GM21390 (cell line): ENCODE measurements at regions not wholly inside any gene's neighbourhood (a gene's known extent, or its start where the extent isn't known, plus 50 kb on each side); places are given as distances from the start of the nearest gene placed in this dataset.

Source experiments
- ATAC-seq: cut with Tn5 transposase; IDR thresholded peaks from one replicate; pipeline ENCODE4 v1.9.1; 2021; ENCODE audit not compliant: unreplicated experiment

GRCh38 chr5:174356536-174356935 lies 311.0 kb downstream of the NSG2 start:
- ATAC-seq = no peak

DNA sequence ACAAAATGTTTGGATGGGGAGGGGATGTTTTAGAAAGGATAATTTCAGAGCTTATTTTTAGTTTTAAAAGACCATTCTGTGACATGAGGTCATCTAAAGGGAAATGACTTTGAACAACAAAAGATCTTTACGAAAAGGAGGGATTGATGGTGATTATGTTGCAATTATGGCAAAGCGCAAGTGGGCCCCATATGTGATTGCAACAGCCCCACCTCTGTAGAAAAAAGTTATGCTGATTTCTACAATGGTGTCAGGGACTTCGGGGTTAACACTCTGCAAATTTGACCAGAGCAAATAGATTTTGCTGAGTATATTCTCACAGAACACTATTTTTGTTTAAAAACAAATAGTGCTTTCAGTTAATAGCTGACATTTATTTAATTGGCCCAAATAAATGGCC lies 312.8 kb downstream of the NSG2 start:
- no peak for ATAC-seq

DNA sequence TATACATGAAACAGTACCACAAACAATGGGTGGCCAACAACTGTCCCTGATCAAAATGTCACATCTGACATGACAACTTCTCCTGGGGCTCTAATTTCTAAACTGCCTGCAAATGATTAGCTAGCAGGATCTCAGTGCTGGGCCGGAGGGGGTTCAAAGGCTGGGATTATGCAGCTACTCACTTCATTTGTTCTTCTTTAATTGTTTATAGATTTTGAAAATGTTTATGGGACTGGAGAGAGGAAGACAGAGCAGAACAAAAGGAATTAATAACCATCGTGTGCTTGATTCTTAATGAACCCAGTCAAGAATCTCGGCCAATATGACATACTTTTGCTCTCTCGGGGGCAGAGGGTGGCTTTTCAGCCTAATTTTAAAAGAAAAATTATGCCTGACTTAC lies 313.6 kb downstream of the NSG2 start:
- no peak for ATAC-seq

- no peak for ATAC-seq
These were observed 317.0 kb downstream of the NSG2 start for GRCh38 chr5:174362514-174362913.

DNA sequence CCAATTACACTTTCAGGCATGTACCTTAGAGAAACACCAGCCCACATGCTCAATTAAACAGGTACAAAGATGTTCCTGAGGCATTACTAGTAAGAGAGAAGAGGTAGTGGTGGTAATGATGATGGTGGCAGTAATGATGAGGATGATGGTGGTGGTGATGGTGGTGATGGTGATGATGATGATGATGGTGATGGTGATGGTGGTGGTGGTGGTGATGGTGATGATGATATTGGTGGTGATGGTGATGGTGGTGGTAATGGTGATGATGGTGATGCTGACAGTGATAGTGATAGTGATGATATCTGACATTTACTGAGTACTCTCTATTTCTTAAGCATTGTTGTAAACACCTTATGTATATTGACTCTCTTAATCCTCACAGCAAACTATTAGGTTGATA lies 318.4 kb downstream of the NSG2 start:
- no peak for ATAC-seq

DNA sequence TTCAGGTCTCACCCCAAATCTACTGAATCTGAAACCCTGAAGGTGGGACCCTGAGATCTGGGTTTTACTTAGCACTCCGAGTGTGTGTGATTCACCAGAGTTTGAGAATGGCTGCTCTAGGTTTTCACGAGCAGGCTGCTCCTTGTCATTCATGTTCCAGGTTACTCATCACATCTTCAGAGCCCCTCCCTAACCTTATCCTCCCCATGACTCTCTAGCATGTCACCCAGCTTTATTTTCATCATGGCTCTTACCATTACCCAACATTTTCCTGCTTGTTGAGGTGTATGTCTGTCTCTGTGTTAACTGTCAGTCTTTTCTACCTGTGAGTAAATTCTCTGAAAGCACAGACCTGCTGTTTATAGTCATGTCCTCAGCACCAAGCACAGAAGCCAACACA lies 319.2 kb downstream of the NSG2 start:
- ATAC-seq = no peak

GRCh38 chr5:174371600-174372094 lies 326.1 kb downstream of the NSG2 start:
- ATAC-seq = no peak

GRCh38 chr5:174374206-174374605 lies 328.7 kb downstream of the NSG2 start:
- ATAC-seq = no peak

GRCh38 chr5:174376056-174376455 lies 330.6 kb downstream of the NSG2 start:
- no peak for ATAC-seq

DNA sequence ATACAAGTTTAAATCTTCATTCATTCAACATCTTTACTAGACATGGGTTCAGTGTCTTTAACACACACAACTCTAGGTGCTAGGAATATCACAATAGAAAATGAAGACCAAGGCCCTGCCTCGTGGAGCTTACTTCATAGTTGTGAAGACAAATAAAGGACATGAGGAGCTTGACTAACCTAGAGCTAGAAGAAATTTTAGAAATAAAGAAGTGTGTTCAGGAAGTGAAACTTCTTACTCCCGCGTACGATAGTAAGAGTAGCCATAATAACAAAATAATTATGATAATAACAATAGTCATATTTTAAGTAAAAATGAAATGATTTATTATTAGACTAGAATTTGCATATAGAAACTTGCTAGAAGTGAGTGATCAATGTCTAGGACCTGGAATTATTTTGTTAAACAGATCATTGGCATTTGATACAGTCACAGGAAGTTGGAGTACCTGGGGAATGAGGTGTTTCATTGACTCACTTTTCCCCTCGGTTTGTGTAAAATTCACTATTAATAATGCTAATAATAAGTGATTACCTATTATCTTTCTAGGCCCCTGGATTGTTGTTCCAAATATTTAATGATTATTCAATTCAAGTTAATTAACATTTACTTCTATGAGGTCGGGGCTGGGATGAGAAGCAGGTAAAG lies 331.3 kb downstream of the NSG2 start:
- ATAC-seq = no peak

GRCh38 chr5:174378121-174378874 lies 332.8 kb downstream of the NSG2 start:
- ATAC-seq = no peak

- ATAC-seq = no peak
These were observed 334.8 kb downstream of the NSG2 start for GRCh38 chr5:174380311-174380710.

DNA sequence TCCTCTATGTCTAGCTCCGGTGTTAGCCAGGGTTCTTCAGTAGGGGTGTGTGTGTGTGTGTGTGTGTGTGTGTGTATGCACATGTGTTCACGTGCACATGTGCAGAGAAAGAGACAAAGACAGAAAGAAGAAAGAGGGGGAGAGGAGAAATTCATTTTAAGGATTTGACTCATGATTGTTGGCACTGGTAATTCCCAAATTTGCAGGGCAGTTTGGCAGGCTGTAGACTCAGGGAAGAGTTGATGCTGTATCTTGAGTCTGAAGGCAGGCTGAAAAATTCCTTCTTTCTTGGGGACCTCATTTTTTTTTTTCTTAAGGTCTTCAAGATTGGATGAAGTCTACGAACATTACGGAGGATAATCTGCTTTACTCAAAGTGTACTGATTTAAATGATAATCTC lies 335.7 kb downstream of the NSG2 start:
- ATAC-seq = no peak

GRCh38 chr5:174383210-174384167 lies 338.0 kb downstream of the NSG2 start:
- no peak for ATAC-seq

DNA sequence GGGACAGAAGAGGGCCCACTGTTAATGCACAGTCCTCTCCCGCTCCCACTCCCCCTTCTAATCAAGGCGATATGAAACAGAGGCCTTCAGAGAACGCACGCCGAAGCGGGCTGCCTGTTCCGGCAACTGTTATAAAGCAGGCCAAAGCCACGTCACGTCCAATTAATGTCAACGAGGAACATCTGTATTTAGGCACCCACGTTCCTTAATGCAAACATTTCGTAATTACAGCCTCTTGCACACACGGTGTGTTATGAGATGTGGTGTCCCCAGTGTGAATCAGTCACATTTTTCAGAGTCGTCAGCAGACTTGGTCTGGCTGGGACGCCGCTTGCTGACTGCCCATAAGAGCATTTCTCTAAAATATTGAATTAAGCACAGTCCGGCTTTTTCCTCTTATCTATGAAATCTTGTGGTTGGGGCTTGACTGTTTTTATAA lies 339.0 kb downstream of the NSG2 start:
- no peak for ATAC-seq

GRCh38 chr5:174386306-174386705 lies 338.1 kb upstream of the MSX2 start:
- no peak for ATAC-seq

DNA sequence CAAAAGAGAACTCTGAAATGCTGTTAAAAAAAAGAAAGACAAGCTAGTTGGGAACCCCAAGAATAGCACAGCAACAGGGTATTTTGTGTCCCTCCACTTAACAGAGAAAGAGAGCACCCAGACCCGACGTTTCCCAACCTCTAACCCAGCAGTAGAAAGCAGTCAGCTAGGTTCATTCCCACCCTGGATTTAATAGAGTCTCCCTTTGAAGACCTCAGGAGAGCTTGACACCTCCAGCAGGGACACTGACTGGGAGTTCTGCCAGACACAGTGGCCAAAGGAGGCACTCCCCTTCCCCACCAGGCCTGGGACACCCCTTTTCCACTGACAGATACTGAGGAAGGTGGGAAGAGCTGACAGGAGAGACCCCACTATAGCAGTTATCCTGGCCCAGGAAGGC lies 337.5 kb upstream of the MSX2 start:
- no peak for ATAC-seq

DNA sequence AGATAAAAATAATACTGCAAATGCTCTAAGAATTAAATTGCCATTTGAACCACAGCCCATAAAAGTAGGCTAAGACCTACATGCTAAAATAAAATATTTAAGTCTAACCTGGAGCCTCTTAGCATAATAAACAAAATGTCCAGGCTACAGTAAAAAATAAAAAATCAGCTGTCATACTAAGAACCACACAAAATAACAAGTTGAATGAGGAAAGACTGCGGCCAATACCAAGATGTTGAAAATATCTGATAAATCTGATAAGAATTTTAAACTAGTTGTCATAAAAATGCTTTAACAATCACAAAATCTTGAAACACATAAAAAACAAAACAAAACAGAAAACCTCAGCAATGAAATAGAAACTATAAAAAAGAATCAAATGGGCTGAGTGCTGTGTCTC lies 336.9 kb upstream of the MSX2 start:
- no peak for ATAC-seq

GRCh38 chr5:174392892-174393291 lies 331.5 kb upstream of the MSX2 start:
- ATAC-seq = no peak

DNA sequence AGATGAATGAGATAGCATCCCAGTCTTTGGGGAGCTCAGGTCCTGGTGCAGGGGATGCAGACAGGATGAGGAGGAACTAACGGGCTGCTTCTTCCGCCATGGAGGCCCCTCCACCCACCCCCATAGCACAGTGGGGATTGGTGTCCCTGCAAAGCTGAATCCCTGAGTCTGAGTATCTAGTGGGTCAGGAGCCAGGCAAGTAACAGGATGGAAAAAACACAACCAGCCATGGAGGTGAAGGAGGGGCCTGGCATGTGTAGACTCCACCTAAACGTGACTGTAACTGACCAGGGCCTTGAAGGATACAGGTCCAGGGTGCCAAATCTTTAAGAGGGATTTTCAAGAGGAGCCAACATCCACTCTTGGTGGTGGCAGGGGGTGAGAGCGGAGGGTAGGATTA lies 327.8 kb upstream of the MSX2 start:
- ATAC-seq = no peak

DNA sequence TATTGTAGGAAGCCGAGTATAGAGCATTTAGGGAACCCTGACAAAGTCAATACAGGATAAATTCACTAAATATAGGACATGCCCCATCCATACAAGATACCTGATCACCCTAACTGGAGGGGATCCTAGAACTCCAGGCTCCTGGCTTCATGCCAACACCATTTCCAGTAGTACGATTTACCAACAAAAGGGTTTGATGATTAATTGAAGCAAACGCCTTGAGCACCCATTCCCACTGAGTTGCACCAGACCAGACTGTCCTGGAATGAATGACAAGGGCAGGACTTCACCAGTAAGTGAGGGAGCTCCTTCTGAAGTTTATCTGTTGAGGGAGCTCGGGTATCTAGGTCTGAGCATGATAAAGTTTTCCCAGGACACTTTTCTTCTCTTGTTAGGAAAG lies 327.2 kb upstream of the MSX2 start:
- ATAC-seq = no peak
